ENCODE measurements at regions not wholly inside any gene's neighbourhood (a gene's known extent, or its start where the extent isn't known, plus 50 kb on each side); places are given as distances from the start of the nearest gene placed in this dataset.

GRCh38 chr22:48379371-48379770, 1448.3 kb downstream of the BRD1 start:
- Histone ChIP-seq H3K9ac (ENCODE audit: low read depth, low read length) (no peak overlapping the region), H3K4me2 (ENCODE audit: low read depth, low read length) (no peak overlapping the region), H3K27me3 (ENCODE audit: control insufficient read depth, insufficient read depth, low read length) (no peaks in the 10 kb centered on the region), H3K14ac (replicated peaks; ENCODE audit: low read depth, low read length) (no peak overlapping the region), H3K79me1 (ENCODE audit: low read depth in 1 of 2, low read length in 2 of 2) (no peaks in the 10 kb centered on the region), H4K8ac (ENCODE audit: low read depth in 2 of 2, low read length in 2 of 2) (no peak overlapping the region), H3K9me3 (ENCODE audit: control insufficient read depth, insufficient read depth, low read length) (peaks cover 41% of the 10 kb centered on the region), H3K23ac (ENCODE audit: low read depth, low read length) (no peak overlapping the region), H4K20me1 (ENCODE audit: insufficient read depth, low read length) (no peaks in the 10 kb centered on the region), H2AK5ac (ENCODE audit: low read depth, low read length) (no peak overlapping the region), H4K5ac (ENCODE audit: low read depth, low read length) (no peak overlapping the region), H3K56ac (ENCODE audit: extremely low read depth, insufficient read depth, low read length) (no peak overlapping the region), H4K91ac (ENCODE audit: insufficient read depth, low read depth, low read length) (no peak overlapping the region), H3K18ac (ENCODE audit: low read depth, low read length) (no peak overlapping the region), H3K9me1 (ENCODE audit: insufficient read depth, low read length) (no peaks in the 10 kb centered on the region), H3K4me3 (ENCODE audit: insufficient read depth, low read depth, low read length) (no peak overlapping the region), H2BK120ac (ENCODE audit: low read depth, low read length) (no peak overlapping the region), H2AFZ (replicated peaks; ENCODE audit: low read length, poor library complexity) (no peak overlapping the region), H2BK5ac (ENCODE audit: low read depth, low read length, poor library complexity, severe bottlenecking) (no peak overlapping the region), H2AK9ac (replicated peaks; ENCODE audit: low read depth, low read length, poor library complexity) (no peak overlapping the region), H2BK15ac (ENCODE audit: low read depth, low read length) (no peak overlapping the region), H2BK20ac (ENCODE audit: low read depth, low read length) (no peak overlapping the region), H3K27ac (ENCODE audit: insufficient read depth, low read length) (no peak overlapping the region), H3K4me1 (ENCODE audit: control insufficient read depth, insufficient read depth, low read length) (no peaks in the 10 kb centered on the region), H3K4ac (ENCODE audit: low read depth, low read length) (no peak overlapping the region), H3K36me3 (ENCODE audit: control insufficient read depth, insufficient read depth, low read length) (no peaks in the 10 kb centered on the region)
- dilution Hi-C loops (cut with HindIII; ENCODE audit: low sequenced_read_pairs, unreplicated experiment) (no loop called here), intact Hi-C loops (cut with micrococcal nuclease) (no loop called here), in situ Hi-C loops (cut with MboI; ENCODE audit: low sequenced_read_pairs) (no loop called here)
- DNase-seq (no peak), ATAC-seq (ENCODE audit: low read depth) (no peak)
- ChIA-PET CTCF (no interaction called here), POLR2A (ENCODE audit: unreplicated experiment) (no interaction called here)
- no TSS peak for BruUV-seq (replicated peaks)
- 85% methylated on average over 5 of the region's 13 CpGs; no CpG with 5 or more reads in 1 of the 2 experiments for WGBS, 2 experiments (ENCODE audit: extremely low coverage in 2 of 2, insufficient read length in 1 of 2)
- TF ChIP-seq FOS (IDR thresholded peaks at IDR 0.05; ENCODE audit: low read depth, low read length) (no peak), SMC3 (IDR thresholded peaks at IDR 0.05; ENCODE audit: low read depth, low read length) (no peak), ELK1 (IDR thresholded peaks at IDR 0.05; ENCODE audit: borderline replicate concordance, low read depth, low read length) (no peak), RCOR1 (IDR thresholded peaks at IDR 0.05; ENCODE audit: insufficient replicate concordance, low read length) (no peak), MAZ (IDR thresholded peaks at IDR 0.05; ENCODE audit: borderline replicate concordance, low read depth, low read length) (no peak), NFE2L2 (IDR thresholded peaks at IDR 0.05; ENCODE audit: low read depth, low read length) (no peak), RFX5 (IDR thresholded peaks at IDR 0.05; ENCODE audit: low read depth, low read length) (no peak), USF2 (IDR thresholded peaks at IDR 0.05; ENCODE audit: low read depth, low read length) (no peak), MXI1 (IDR thresholded peaks at IDR 0.05; ENCODE audit: borderline replicate concordance, low read depth, low read length) (no peak), CEBPB (IDR thresholded peaks at IDR 0.05; ENCODE audit: low read depth, low read length) (no peak), POLR2A (IDR thresholded peaks at IDR 0.05; ENCODE audit: low read depth, low read length) (no peak), CHD1 (IDR thresholded peaks at IDR 0.05; ENCODE audit: low read depth, low read length) (no peak)

Data from IMR-90 (cell line).